GM23338 (cell line): ENCODE measurements at regions not wholly inside any gene's neighbourhood (a gene's known extent, or its start where the extent isn't known, plus 50 kb on each side); places are given as distances from the start of the nearest gene placed in this dataset.
A peak's percentile ranks its signal among the peaks of the same experiment; 100 is the strongest.

Experiments
- ATAC-seq: fragments of 200-7000 bp; cut with Tn5 transposase; 3 replicates; pipeline ENCODE4 v1.9.1; 2020
- DNase-seq: peaks from one replicate; pipeline ENCODE4 v3.0.0-alpha.2; 2015; ENCODE audit warnings: low spot score
- H2AFZ ChIP-seq: fragments of 200-600 bp; sonication (generic); 2 replicates; pipeline ENCODE4 v1.8.0; 2016; ENCODE audit warnings: antibody characterized with exemption, mild to moderate bottlenecking, moderate library complexity
- H3F3A ChIP-seq: fragments of 200-600 bp; sonication (generic); replicated peaks from 2 replicates; pipeline ENCODE4 v1.8.0; 2017; ENCODE audit warnings: antibody characterized with exemption, mixed run types, low read depth
- H3K27ac ChIP-seq: fragments of 200-600 bp; sonication (generic); 2 replicates; pipeline ENCODE4 v1.6.1; 2016; ENCODE audit warnings: low read depth
- H3K27me3 ChIP-seq: fragments of 200-600 bp; sonication (generic); 2 replicates; pipeline ENCODE4 v1.8.0; 2016; ENCODE audit warnings: mild to moderate bottlenecking, mixed run types, moderate library complexity; ENCODE audit not compliant: insufficient read depth
- H3K36me3 ChIP-seq: fragments of 200-600 bp; sonication (generic); 2 replicates; pipeline ENCODE4 v1.8.0; 2016; ENCODE audit warnings: mild to moderate bottlenecking; ENCODE audit not compliant: insufficient read depth
- H3K4me1 ChIP-seq: fragments of 200-600 bp; sonication (generic); 2 replicates; pipeline ENCODE4 v1.8.0; 2016; ENCODE audit warnings: mild to moderate bottlenecking, moderate library complexity; ENCODE audit not compliant: insufficient read depth
- H3K4me2 ChIP-seq: fragments of 200-600 bp; sonication (generic); 2 replicates; pipeline ENCODE4 v1.7.1; 2017; ENCODE audit warnings: mixed run types
- H3K4me3 ChIP-seq: fragments of 200-600 bp; sonication (generic); 2 replicates; pipeline ENCODE4 v1.6.1; 2016; ENCODE audit warnings: mixed run types
- H3K79me2 ChIP-seq: fragments of 200-600 bp; sonication (generic); replicated peaks from 2 replicates; pipeline ENCODE4 v1.8.0; 2017; ENCODE audit warnings: mild to moderate bottlenecking; ENCODE audit not compliant: insufficient read depth
- H3K9me2 ChIP-seq: fragments of 200-600 bp; sonication (generic); 2 replicates; pipeline ENCODE4 v1.8.0; 2017; ENCODE audit not compliant: insufficient read depth
- H4K20me1 ChIP-seq: fragments of 200-600 bp; sonication (generic); replicated peaks from 2 replicates; pipeline ENCODE4 v1.8.0; 2017; ENCODE audit warnings: mild to moderate bottlenecking; ENCODE audit not compliant: insufficient read depth
- H3K27ac Mint-ChIP-seq: 2 replicates; pipeline ENCODE4 v1.8.0; 2020; ENCODE audit warnings: inconsistent platforms, mild to moderate bottlenecking, moderate library complexity, mixed read lengths
- H3K27me3 Mint-ChIP-seq: 3 replicates; pipeline ENCODE4 v1.8.0; 2022; ENCODE audit warnings: low read depth, mild to moderate bottlenecking, moderate library complexity, mixed read lengths, inconsistent platforms; ENCODE audit not compliant: insufficient read depth, poor library complexity
- H3K36me3 Mint-ChIP-seq: 3 replicates; pipeline ENCODE4 v1.8.0; 2021; ENCODE audit warnings: low read depth, mild to moderate bottlenecking, inconsistent platforms, moderate library complexity, mixed read lengths
- H3K4me1 Mint-ChIP-seq: 3 replicates; pipeline ENCODE4 v1.8.0; 2020; ENCODE audit warnings: mild to moderate bottlenecking, inconsistent platforms, mixed read lengths
- H3K4me3 Mint-ChIP-seq: 3 replicates; pipeline ENCODE4 v1.8.0; 2021; ENCODE audit warnings: moderate library complexity, mild to moderate bottlenecking, inconsistent platforms, mixed read lengths
- H3K9me3 Mint-ChIP-seq: 3 replicates; pipeline ENCODE4 v1.8.0; 2020; ENCODE audit warnings: moderate library complexity, mild to moderate bottlenecking, inconsistent platforms, mixed read lengths
- REST ChIP-seq: IDR thresholded peaks from one replicate; pipeline ENCODE4 v1.6.1; 2018; ENCODE audit warnings: antibody characterized with exemption; ENCODE audit not compliant: unreplicated experiment
- STAT1 ChIP-seq: IDR thresholded peaks from one replicate; pipeline ENCODE4 v1.6.1; 2016; ENCODE audit warnings: antibody characterized with exemption; ENCODE audit not compliant: unreplicated experiment
- ZNF462 ChIP-seq: fragments of 250-450 bp; sonication (Bioruptor Pico); IDR thresholded peaks from 2 replicates; pipeline ENCODE4 v1.5.0; 2020; ENCODE audit warnings: mild to moderate bottlenecking, moderate library complexity

- no peaks in the 10 kb centered on the region for H3K27me3 Mint-ChIP-seq
- peaks cover 5% of the 10 kb centered on the region; the same call in 2 of the 3 replicates for H3K9me3 Mint-ChIP-seq
- DNase-seq (peak; percentile 19), ATAC-seq (no peak)
- H3K79me2 ChIP-seq, result no peaks in the 10 kb centered on the region
- no peaks in the 10 kb centered on the region for H3K27me3 ChIP-seq
- H3K4me3 ChIP-seq, result no peak overlapping the region
- no peak overlapping the region for H3K4me2 ChIP-seq
- peaks cover 5% of the 10 kb centered on the region; the same call in 2 of the 3 replicates for H3K4me1 Mint-ChIP-seq
- H3K27ac Mint-ChIP-seq, result no peak overlapping the region; the same call in 1 of the 2 replicates
- no peaks in the 10 kb centered on the region for H3K36me3 ChIP-seq
- H3K36me3 Mint-ChIP-seq, result peaks cover 3% of the 10 kb centered on the region; the same call in 2 of the 3 replicates
- H3K27ac ChIP-seq, result no peak overlapping the region
- no peak overlapping the region for H3K4me3 Mint-ChIP-seq
- H2AFZ ChIP-seq, result no peak overlapping the region
- H3F3A ChIP-seq, result no peaks in the 10 kb centered on the region
- H3K9me2 ChIP-seq, result no peaks in the 10 kb centered on the region
- H3K4me1 ChIP-seq, result no peaks in the 10 kb centered on the region
- TF ChIP-seq ZNF462 (CRISPR knock-in tag) (no peak), STAT1 (no peak), REST (no peak)
- no peaks in the 10 kb centered on the region for H4K20me1 ChIP-seq
These were observed 1420.2 kb downstream of the GRIK2 start for GRCh38 chr6:102813489-102814275.
